K562 (cell line): ENCODE measurements at regions not wholly inside any gene's neighbourhood (a gene's known extent, or its start where the extent isn't known, plus 50 kb on each side); places are given as distances from the start of the nearest gene placed in this dataset.

Experiments
- ATAC-seq: fragments of 200-7000 bp; cut with Tn5 transposase; 3 replicates; pipeline ENCODE4 v1.9.1; 2020; ENCODE audit warnings: moderate library complexity
- BruUV-seq: library from RNA; stranded (reverse); fragments of 400-500 nt; replicated peaks from 2 replicates; lab custom pipeline; 2021; lab: Mats Ljungman, UMichigan
- CTCF ChIA-PET: fragments of 300-600 bp; formaldehyde crosslinking; extraction: SDS; loops from one replicate; lab custom pipeline; 2021; ENCODE audit warnings: low intra/inter-chr PET ratio; lab: Yijun Ruan, JAX
- POLR2A ChIA-PET: fragments of 300-600, 350-650 bp; sonication (Branson Sonifier 250); formaldehyde crosslinking; extraction: SDS; loops from one replicate; lab custom pipeline; 2021; ENCODE audit warnings: antibody characterized with exemption, inconsistent platforms; lab: Yijun Ruan, JAX
- DNase-seq, 4 experiments: peaks; one replicate each; pipeline versions ENCODE4 v3.0.0 to v3.0.0-alpha.2; 2011 to 2018; ENCODE audit warnings: low spot score in 3 of 4, mixed read lengths in 3 of 4; ENCODE audit errors: extremely low read depth in 1 of 4
- FAIRE-seq: peaks from 2 replicates; lab custom pipeline; 2011; peaks lifted over from hg19 to GRCh38; lab: Jason Lieb, UNC
- H2AFZ ChIP-seq: 2 replicates; pipeline ENCODE4 v1.6.0; 2011; ENCODE audit warnings: low read depth, low read length, control low read depth, inconsistent platforms
- H3K27ac ChIP-seq: fragments of 200-600 bp; 3 replicates; pipeline ENCODE4 v1.8.0; 2011; ENCODE audit warnings: low read depth, mild to moderate bottlenecking, control low read depth, inconsistent platforms, low read length, moderate library complexity, mixed read lengths; ENCODE audit errors: extremely low read depth
- H3K27me3 ChIP-seq, 2 experiments: fragments of 300-600 bp in 1 of 2; 2 replicates in 1 of 2; 3 replicates in 1 of 2; pipeline versions ENCODE4 v1.6.0 to v1.8.0; 2011; ENCODE audit warnings: inconsistent platforms in 2 of 2, low read length in 2 of 2, mild to moderate bottlenecking in 1 of 2, mixed read lengths in 1 of 2, moderate library complexity in 1 of 2; ENCODE audit not compliant: control insufficient read depth in 2 of 2, insufficient read depth in 2 of 2
- H3K36me3 ChIP-seq: fragments of 300-600 bp; 3 replicates; pipeline ENCODE4 v1.8.0; 2011; ENCODE audit warnings: mild to moderate bottlenecking, low read length, inconsistent platforms; ENCODE audit not compliant: control insufficient read depth, insufficient read depth
- H3K4me1 ChIP-seq, 2 experiments: fragments of 200-600 bp in 1 of 2; replicated peaks in 1 of 2; 2 replicates in 1 of 2; 3 replicates in 1 of 2; pipeline versions ENCODE4 v1.5.1 to v1.8.0; 2011; ENCODE audit warnings: inconsistent platforms in 2 of 2, low read length in 2 of 2, mild to moderate bottlenecking in 1 of 2, mixed read lengths in 1 of 2, moderate library complexity in 1 of 2; ENCODE audit not compliant: control insufficient read depth in 2 of 2, insufficient read depth in 2 of 2
- H3K4me2 ChIP-seq: 2 replicates; pipeline ENCODE4 v1.6.1; 2011; ENCODE audit warnings: low read length, control low read depth, inconsistent platforms, mixed read lengths; ENCODE audit not compliant: insufficient read depth
- H3K4me3 ChIP-seq: fragments of 200-600 bp; sonication (generic), shearing (Covaris generic); 2 replicates; pipeline ENCODE4 v1.5.1; 2016; ENCODE audit warnings: control low read depth, inconsistent platforms
- H3K79me2 ChIP-seq: fragments of 200-600 bp; 3 replicates; pipeline ENCODE4 v1.8.0; 2011; ENCODE audit warnings: low read length, inconsistent platforms; ENCODE audit not compliant: control insufficient read depth, insufficient read depth
- H3K9ac ChIP-seq, 2 experiments: 2 replicates each; pipeline versions ENCODE4 v1.6.0 to v1.6.1; 2011; ENCODE audit warnings: low read depth in 2 of 2, low read length in 2 of 2, control low read depth in 1 of 2, inconsistent platforms in 1 of 2, mild to moderate bottlenecking in 1 of 2, mixed read lengths in 1 of 2; ENCODE audit not compliant: insufficient read depth in 1 of 2
- H3K9me1 ChIP-seq: one replicate; pipeline ENCODE4 v1.6.0; 2011; ENCODE audit warnings: inconsistent platforms, mild to moderate bottlenecking, low read length, moderate library complexity; ENCODE audit not compliant: control insufficient read depth, insufficient read depth
- H3K9me3 ChIP-seq: replicated peaks from 2 replicates; pipeline ENCODE4 v1.5.1; 2011; ENCODE audit warnings: low read depth, low read length, inconsistent platforms; ENCODE audit not compliant: control insufficient read depth, insufficient read depth
- H4K20me1 ChIP-seq: replicated peaks from 2 replicates; pipeline ENCODE4 v1.6.1; 2011; ENCODE audit warnings: low read length, inconsistent platforms, mixed read lengths; ENCODE audit not compliant: control insufficient read depth, insufficient read depth
- ATF6 ChIP-seq: sonication (generic); formaldehyde crosslinking; IDR thresholded peaks from 2 replicates; pipeline ENCODE4 v1.4.0; 2020; ENCODE audit warnings: mild to moderate bottlenecking, missing genetic modification reagents
- HCFC1 ChIP-seq: IDR thresholded peaks from 2 replicates; pipeline ENCODE4 v1.6.1; 2012; ENCODE audit warnings: low read depth, low read length, improper control_type of control experiment
- HNRNPL ChIP-seq: fragments of 200-400 bp; formaldehyde crosslinking; IDR thresholded peaks from 2 replicates; pipeline ENCODE4 v1.6.1; 2017; ENCODE audit warnings: low read depth, mild to moderate bottlenecking, low read length
- KLF1 ChIP-seq: fragments of 450-650 bp; IDR thresholded peaks from 2 replicates; pipeline ENCODE4 v1.6.1; 2016; ENCODE audit warnings: missing genetic modification characterization, missing compliant biosample characterization
- KLF16 ChIP-seq: IDR thresholded peaks from 2 replicates; pipeline ENCODE4 v1.6.1; 2016; ENCODE audit warnings: antibody characterized with exemption
- MAFG ChIP-seq: fragments of 450-650 bp; conservative IDR thresholded peaks from 2 replicates; pipeline ENCODE4 v1.6.1; 2016; ENCODE audit warnings: missing genetic modification characterization, missing compliant biosample characterization
- MCM3 ChIP-seq: fragments of 450-650 bp; IDR thresholded peaks from 2 replicates; pipeline ENCODE4 v1.6.1; 2016
- NFIX ChIP-seq: fragments of 250-450 bp; sonication (Bioruptor Pico); IDR thresholded peaks from 2 replicates; pipeline ENCODE4 v1.4.0; 2020; ENCODE audit warnings: low read depth, mild to moderate bottlenecking, moderate library complexity
- SMC3 ChIP-seq: conservative IDR thresholded peaks from 2 replicates; pipeline ENCODE4 v1.6.1; 2011; ENCODE audit warnings: low read depth, low read length, improper control_type of control experiment; ENCODE audit not compliant: insufficient read depth
- TCF7 ChIP-seq: sonication (generic); IDR thresholded peaks from 2 replicates; pipeline ENCODE4 v1.6.1; 2016; ENCODE audit warnings: antibody characterized with exemption, borderline replicate concordance
- ZBTB26 ChIP-seq: fragments of 450-650 bp; formaldehyde crosslinking; IDR thresholded peaks from 2 replicates; pipeline ENCODE4 v1.4.0; 2022; ENCODE audit warnings: missing genetic modification characterization
- ZNF133 ChIP-seq: fragments of 250-450 bp; sonication (Bioruptor Pico); IDR thresholded peaks from 2 replicates; pipeline ENCODE4 v1.4.0; 2020; ENCODE audit warnings: mild to moderate bottlenecking
- ZNF282 ChIP-seq: sonication (generic); formaldehyde crosslinking; IDR thresholded peaks from 2 replicates; pipeline ENCODE4 v1.8.1; 2023; ENCODE audit warnings: missing genetic modification reagents
- ZNF384 ChIP-seq: IDR thresholded peaks from 2 replicates; pipeline ENCODE4 v1.6.1; 2012; ENCODE audit warnings: low read depth, low read length, improper control_type of control experiment
- ZNF695 ChIP-seq: fragments of 450-650 bp; formaldehyde crosslinking; IDR thresholded peaks from 2 replicates; pipeline ENCODE4 v1.4.0; 2020; ENCODE audit warnings: mild to moderate bottlenecking, moderate library complexity
- WGBS: fragments of 100-300 bp; shearing (Covaris generic); methylation state at CpG from one replicate; pipeline ENCODE4 v1.1.6; 2016; ENCODE audit warnings: low coverage, mixed read lengths; ENCODE audit not compliant: insufficient coverage; ENCODE audit errors: missing lambda C conversion rate; 5-methylcytosine and 5-hydroxymethylcytosine counted together
- in situ Hi-C: fragments of 300-500 bp; cut with MboI; formaldehyde crosslinking; loops from 4 replicates; pipeline ENCODE4 v1.15.0; 2018; ENCODE audit warnings: inconsistent platforms, mixed read lengths
- intact Hi-C: fragments of 100-400 bp; cut with micrococcal nuclease; formaldehyde crosslinking; loops from 2 replicates; pipeline ENCODE4 v1.14.2; 2022

GRCh38 chr6:109893606-109894005 is 84.5 kb upstream of the GPR6 start:
- no peaks in the 10 kb centered on the region for H3K79me2 ChIP-seq
- no peak for DNase-seq
- POLR2A ChIA-PET = no interaction called here
- intact Hi-C loops = loop anchor here (10.0 kb wide), 1 partner anchor 141 kb away; no protein-coding TSS in a partner anchor
- TF ChIP-seq KLF16 = no peak
- TF ChIP-seq ZNF695 = no peak
- no peak for TF ChIP-seq KLF1 (tag)
- TF ChIP-seq ZNF384 = no peak
- TF ChIP-seq, all 486 proteins: peak for 0
- CTCF ChIA-PET = no interaction called here
- FAIRE-seq (no peak), ATAC-seq (no peak)
- H3K9ac ChIP-seq = no peak overlapping the region
- in situ Hi-C loops = no loop called here
- peaks cover 4 to 48% of the 10 kb centered on the region in 2 experiments; a peak in 4 of 5 replicates for H3K27me3 ChIP-seq
- no peaks in the 10 kb centered on the region for H3K4me1 ChIP-seq
- no TSS peak for BruUV-seq
- no peak overlapping the region for H3K4me3 ChIP-seq
- no peaks in the 10 kb centered on the region for H4K20me1 ChIP-seq
- 3% methylated on average over 4 of the region's 4 CpGs for WGBS
- no peak overlapping the region for H2AFZ ChIP-seq
- H3K9me3 ChIP-seq = no peaks in the 10 kb centered on the region
- no peak overlapping the region for H3K4me2 ChIP-seq
- no peaks in the 10 kb centered on the region for H3K36me3 ChIP-seq
- H3K27ac ChIP-seq = no peak overlapping the region
- H3K9me1 ChIP-seq = no peaks in the 10 kb centered on the region

- 0% methylated on average over 5 of the region's 5 CpGs for WGBS
- peaks cover 4 to 43% of the 10 kb centered on the region in 2 experiments; a peak in 4 of 5 replicates for H3K27me3 ChIP-seq
- no peak overlapping the region for H3K4me3 ChIP-seq
- no peaks in the 10 kb centered on the region for H3K79me2 ChIP-seq
- H3K9me3 ChIP-seq = no peaks in the 10 kb centered on the region
- in situ Hi-C loops (no loop called here), intact Hi-C loops (loop anchor here (10.0 kb wide), 1 partner anchor 141 kb away; no protein-coding TSS in a partner anchor)
- no peak overlapping the region for H3K9ac ChIP-seq
- CTCF ChIA-PET = no interaction called here
- FAIRE-seq (no peak), ATAC-seq (no peak), DNase-seq (no peak)
- no peaks in the 10 kb centered on the region for H3K9me1 ChIP-seq
- BruUV-seq = no TSS peak
- H3K4me2 ChIP-seq = no peak overlapping the region
- H2AFZ ChIP-seq = no peak overlapping the region
- H3K27ac ChIP-seq = no peak overlapping the region
- H4K20me1 ChIP-seq = no peaks in the 10 kb centered on the region
- POLR2A ChIA-PET = no interaction called here
- H3K36me3 ChIP-seq = no peaks in the 10 kb centered on the region
- H3K4me1 ChIP-seq = no peaks in the 10 kb centered on the region
- TF ChIP-seq TCF7 = no peak
- no peak for TF ChIP-seq HCFC1
- no peak for TF ChIP-seq ZNF133 (CRISPR knock-in tag)
- no peak for TF ChIP-seq SMC3
- no peak for TF ChIP-seq ZNF282 (CRISPR knock-in tag)
- TF ChIP-seq MCM3 = no peak
- TF ChIP-seq HNRNPL = no peak
- no peak for TF ChIP-seq ATF6 (CRISPR knock-in tag)
- no peak for TF ChIP-seq NFIX (CRISPR knock-in tag)
- TF ChIP-seq MAFG (tag) = no peak
- no peak for TF ChIP-seq ZBTB26 (CRISPR knock-in tag)
These were observed 83.9 kb upstream of the GPR6 start for GRCh38 chr6:109894181-109894580.
